ENCODE measurements at regions not wholly inside any gene's neighbourhood (a gene's known extent, or its start where the extent isn't known, plus 50 kb on each side); places are given as distances from the start of the nearest gene placed in this dataset.

DNA sequence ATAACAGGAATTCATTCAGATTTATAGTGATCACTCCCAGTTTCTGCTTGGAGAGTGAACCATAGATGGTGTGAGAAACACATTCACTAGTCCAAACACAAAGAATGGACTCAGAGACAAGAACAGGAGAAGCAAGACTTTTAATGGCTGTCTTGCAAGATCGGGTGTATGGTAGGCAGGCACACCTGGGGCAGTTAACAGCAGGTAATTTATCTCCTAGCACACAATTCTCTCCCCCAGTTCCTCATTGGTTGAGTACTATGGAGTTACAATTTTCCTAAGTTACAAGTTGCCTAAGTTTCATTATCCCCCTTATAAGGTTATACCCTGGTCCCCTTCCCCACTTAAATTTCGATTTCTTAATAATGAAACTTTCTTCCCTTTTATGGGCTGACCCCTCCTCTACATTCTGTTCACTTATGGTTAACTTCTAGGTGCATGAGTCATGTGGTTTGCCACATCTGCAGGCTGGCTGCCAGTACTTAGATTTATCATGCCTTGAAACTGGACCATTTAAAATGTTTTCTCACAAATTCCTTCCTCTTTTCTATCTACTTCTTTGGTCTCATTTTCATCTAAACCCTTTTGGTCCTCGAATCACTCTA lies 623.3 kb downstream of the HINT1 start:
- no peaks in the 10 kb centered on the region for H4K20me1 ChIP-seq (ENCODE audit: insufficient read depth)
- DNase-seq (ENCODE audit: low read depth, low spot score) (no peak), ATAC-seq (peak; percentile 67)
- no peaks in the 10 kb centered on the region for H3K79me2 ChIP-seq (ENCODE audit: insufficient read depth, low read length)
- no peaks in the 10 kb centered on the region for H3K9me3 ChIP-seq (ENCODE audit: control insufficient read depth in 1 of 2, insufficient read depth in 1 of 2, low read depth in 1 of 2, low read length in 2 of 2)
- no peaks in the 10 kb centered on the region for H3K9me2 ChIP-seq (ENCODE audit: insufficient read depth)
- H3K4me3 ChIP-seq (replicated peaks in 1 of 2; ENCODE audit: low read depth in 1 of 2, low read length in 2 of 2), result no peak overlapping the region
- no peak overlapping the region for H3K27ac ChIP-seq (ENCODE audit: low read depth, low read length)
- intact Hi-C loops (cut with micrococcal nuclease), result no loop called here
- peaks cover 10 to 36% of the 10 kb centered on the region in 2 experiments; a peak in 3 of 4 replicates for H3K4me1 ChIP-seq (ENCODE audit: control insufficient read depth in 1 of 2, insufficient read depth in 2 of 2, low read length in 2 of 2)
- no peaks in the 10 kb centered on the region for H3K36me3 ChIP-seq (ENCODE audit: control insufficient read depth in 1 of 2, insufficient read depth in 2 of 2, low read length in 2 of 2)
- no TSS peak for BruUV-seq (replicated peaks)
- no peaks in the 10 kb centered on the region for H3K27me3 ChIP-seq (ENCODE audit: insufficient read depth, low read length)
- POLR2A ChIA-PET, result no interaction called here
- RAD21 ChIA-PET (ENCODE audit: low non-redundant PET in 1 of 2, low total read pairs in 2 of 2, uncharacterized antibody in 2 of 2, unreplicated experiment in 2 of 2), result no interaction called here
- H2AFZ ChIP-seq (ENCODE audit: low read depth, low read length, poor library complexity, severe bottlenecking), result peak overlapping the region; percentile 42
- CTCF ChIA-PET, result no interaction called here
- H3K9ac ChIP-seq (ENCODE audit: low read length), result no peak overlapping the region
- peak overlapping the region; percentile 47 for H3K4me2 ChIP-seq (ENCODE audit: low read length)
- TF ChIP-seq ZFX (IDR thresholded peaks at IDR 0.05) (no peak), RAD21 (IDR thresholded peaks at IDR 0.05; ENCODE audit: low read depth) (no peak), SP1 (IDR thresholded peaks at IDR 0.05; ENCODE audit: low read depth) (peak; percentile 46; the same call in 1 of the 2 replicates), EZH2phosphoT487 (IDR thresholded peaks at IDR 0.05; ENCODE audit: borderline replicate concordance) (no peak), ZNF274 (IDR thresholded peaks at IDR 0.05; ENCODE audit: low read depth, low read length) (no peak), JUND (IDR thresholded peaks at IDR 0.05) (peak; percentile 57), POLR2A (IDR thresholded peaks at IDR 0.05; ENCODE audit: borderline replicate concordance, extremely low read depth, insufficient read depth, insufficient read length) (no peak), SIN3A (IDR thresholded peaks at IDR 0.05; ENCODE audit: low read depth) (no peak), YY1 (IDR thresholded peaks at IDR 0.05; ENCODE audit: extremely low read depth, insufficient replicate concordance, low read depth, low read length) (no peak), TCF7L2 (IDR thresholded peaks at IDR 0.05; ENCODE audit: borderline replicate concordance, extremely low read depth, insufficient read depth, insufficient read length) (no peak), CBX3 (IDR thresholded peaks at IDR 0.05; ENCODE audit: low read depth) (no peak), EGR1 (IDR thresholded peaks at IDR 0.05; ENCODE audit: low read depth) (no peak), POLR2AphosphoS5 (IDR thresholded peaks at IDR 0.05; ENCODE audit: low read depth, low read length) (no peak), CEBPB (IDR thresholded peaks at IDR 0.05; ENCODE audit: low read depth) (peak; percentile 70), ELF1 (IDR thresholded peaks at IDR 0.05; ENCODE audit: borderline replicate concordance, low read depth) (no peak), EZH2 (IDR thresholded peaks at IDR 0.05) (no peak)
- TF ChIP-seq, protein P1, sequence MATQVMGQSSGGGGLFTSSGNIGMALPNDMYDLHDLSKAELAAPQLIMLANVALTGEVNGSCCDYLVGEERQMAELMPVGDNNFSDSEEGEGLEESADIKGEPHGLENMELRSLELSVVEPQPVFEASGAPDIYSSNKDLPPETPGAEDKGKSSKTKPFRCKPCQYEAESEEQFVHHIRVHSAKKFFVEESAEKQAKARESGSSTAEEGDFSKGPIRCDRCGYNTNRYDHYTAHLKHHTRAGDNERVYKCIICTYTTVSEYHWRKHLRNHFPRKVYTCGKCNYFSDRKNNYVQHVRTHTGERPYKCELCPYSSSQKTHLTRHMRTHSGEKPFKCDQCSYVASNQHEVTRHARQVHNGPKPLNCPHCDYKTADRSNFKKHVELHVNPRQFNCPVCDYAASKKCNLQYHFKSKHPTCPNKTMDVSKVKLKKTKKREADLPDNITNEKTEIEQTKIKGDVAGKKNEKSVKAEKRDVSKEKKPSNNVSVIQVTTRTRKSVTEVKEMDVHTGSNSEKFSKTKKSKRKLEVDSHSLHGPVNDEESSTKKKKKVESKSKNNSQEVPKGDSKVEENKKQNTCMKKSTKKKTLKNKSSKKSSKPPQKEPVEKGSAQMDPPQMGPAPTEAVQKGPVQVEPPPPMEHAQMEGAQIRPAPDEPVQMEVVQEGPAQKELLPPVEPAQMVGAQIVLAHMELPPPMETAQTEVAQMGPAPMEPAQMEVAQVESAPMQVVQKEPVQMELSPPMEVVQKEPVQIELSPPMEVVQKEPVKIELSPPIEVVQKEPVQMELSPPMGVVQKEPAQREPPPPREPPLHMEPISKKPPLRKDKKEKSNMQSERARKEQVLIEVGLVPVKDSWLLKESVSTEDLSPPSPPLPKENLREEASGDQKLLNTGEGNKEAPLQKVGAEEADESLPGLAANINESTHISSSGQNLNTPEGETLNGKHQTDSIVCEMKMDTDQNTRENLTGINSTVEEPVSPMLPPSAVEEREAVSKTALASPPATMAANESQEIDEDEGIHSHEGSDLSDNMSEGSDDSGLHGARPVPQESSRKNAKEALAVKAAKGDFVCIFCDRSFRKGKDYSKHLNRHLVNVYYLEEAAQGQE (IDR thresholded peaks at IDR 0.05; ENCODE audit: low read depth), result no peak
- TF ChIP-seq, protein P2, sequence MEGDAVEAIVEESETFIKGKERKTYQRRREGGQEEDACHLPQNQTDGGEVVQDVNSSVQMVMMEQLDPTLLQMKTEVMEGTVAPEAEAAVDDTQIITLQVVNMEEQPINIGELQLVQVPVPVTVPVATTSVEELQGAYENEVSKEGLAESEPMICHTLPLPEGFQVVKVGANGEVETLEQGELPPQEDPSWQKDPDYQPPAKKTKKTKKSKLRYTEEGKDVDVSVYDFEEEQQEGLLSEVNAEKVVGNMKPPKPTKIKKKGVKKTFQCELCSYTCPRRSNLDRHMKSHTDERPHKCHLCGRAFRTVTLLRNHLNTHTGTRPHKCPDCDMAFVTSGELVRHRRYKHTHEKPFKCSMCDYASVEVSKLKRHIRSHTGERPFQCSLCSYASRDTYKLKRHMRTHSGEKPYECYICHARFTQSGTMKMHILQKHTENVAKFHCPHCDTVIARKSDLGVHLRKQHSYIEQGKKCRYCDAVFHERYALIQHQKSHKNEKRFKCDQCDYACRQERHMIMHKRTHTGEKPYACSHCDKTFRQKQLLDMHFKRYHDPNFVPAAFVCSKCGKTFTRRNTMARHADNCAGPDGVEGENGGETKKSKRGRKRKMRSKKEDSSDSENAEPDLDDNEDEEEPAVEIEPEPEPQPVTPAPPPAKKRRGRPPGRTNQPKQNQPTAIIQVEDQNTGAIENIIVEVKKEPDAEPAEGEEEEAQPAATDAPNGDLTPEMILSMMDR (IDR thresholded peaks at IDR 0.05 in 2 of 3, conservative IDR thresholded peaks at IDR 0.05 in 1 of 3; ENCODE audit: borderline replicate concordance in 1 of 3, insufficient read depth in 1 of 3, low read depth in 2 of 3, low read length in 2 of 3), result no peak
- TF ChIP-seq, protein P3, sequence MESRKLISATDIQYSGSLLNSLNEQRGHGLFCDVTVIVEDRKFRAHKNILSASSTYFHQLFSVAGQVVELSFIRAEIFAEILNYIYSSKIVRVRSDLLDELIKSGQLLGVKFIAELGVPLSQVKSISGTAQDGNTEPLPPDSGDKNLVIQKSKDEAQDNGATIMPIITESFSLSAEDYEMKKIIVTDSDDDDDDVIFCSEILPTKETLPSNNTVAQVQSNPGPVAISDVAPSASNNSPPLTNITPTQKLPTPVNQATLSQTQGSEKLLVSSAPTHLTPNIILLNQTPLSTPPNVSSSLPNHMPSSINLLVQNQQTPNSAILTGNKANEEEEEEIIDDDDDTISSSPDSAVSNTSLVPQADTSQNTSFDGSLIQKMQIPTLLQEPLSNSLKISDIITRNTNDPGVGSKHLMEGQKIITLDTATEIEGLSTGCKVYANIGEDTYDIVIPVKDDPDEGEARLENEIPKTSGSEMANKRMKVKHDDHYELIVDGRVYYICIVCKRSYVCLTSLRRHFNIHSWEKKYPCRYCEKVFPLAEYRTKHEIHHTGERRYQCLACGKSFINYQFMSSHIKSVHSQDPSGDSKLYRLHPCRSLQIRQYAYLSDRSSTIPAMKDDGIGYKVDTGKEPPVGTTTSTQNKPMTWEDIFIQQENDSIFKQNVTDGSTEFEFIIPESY (IDR thresholded peaks at IDR 0.05; ENCODE audit: extremely low read depth, insufficient replicate concordance, low read length), result no peak
- TF ChIP-seq, protein P4, sequence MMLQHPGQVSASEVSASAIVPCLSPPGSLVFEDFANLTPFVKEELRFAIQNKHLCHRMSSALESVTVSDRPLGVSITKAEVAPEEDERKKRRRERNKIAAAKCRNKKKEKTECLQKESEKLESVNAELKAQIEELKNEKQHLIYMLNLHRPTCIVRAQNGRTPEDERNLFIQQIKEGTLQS (IDR thresholded peaks at IDR 0.05), result no peak
- TF ChIP-seq, protein P5, sequence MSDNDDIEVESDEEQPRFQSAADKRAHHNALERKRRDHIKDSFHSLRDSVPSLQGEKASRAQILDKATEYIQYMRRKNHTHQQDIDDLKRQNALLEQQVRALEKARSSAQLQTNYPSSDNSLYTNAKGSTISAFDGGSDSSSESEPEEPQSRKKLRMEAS (IDR thresholded peaks at IDR 0.05), result 0 out of 2 replicates have a peak, but pooled peaks have one; percentile 36

Data from HCT116 (cell line).